GM12875 (cell line): ENCODE measurements at regions not wholly inside any gene's neighbourhood (a gene's known extent, or its start where the extent isn't known, plus 50 kb on each side); places are given as distances from the start of the nearest gene placed in this dataset.

Experiments
- H3K4me3 ChIP-seq: one replicate; pipeline ENCODE4 v1.5.1; 2011; ENCODE audit warnings: low read depth, low read length, control low read depth
- CTCF ChIP-seq: IDR thresholded peaks from 2 replicates; pipeline ENCODE4 v1.5.1; 2011; ENCODE audit warnings: low read depth, mild to moderate bottlenecking, control low read depth, inconsistent platforms, low read length, moderate library complexity, borderline replicate concordance; ENCODE audit not compliant: insufficient read depth

GRCh38 chr5:106974272-106974671, 696.5 kb downstream of the EFNA5 start:
- H3K4me3 ChIP-seq = no peak overlapping the region
- no peak for TF ChIP-seq CTCF

GRCh38 chr5:106966686-106967315, 703.9 kb downstream of the EFNA5 start:
- TF ChIP-seq CTCF = no peak
- H3K4me3 ChIP-seq = no peak overlapping the region

- no peak for TF ChIP-seq CTCF
- no peak overlapping the region for H3K4me3 ChIP-seq
Observed at GRCh38 chr5:106964132-106964531, 706.6 kb downstream of the EFNA5 start.

GRCh38 chr5:106963630-106964029, 707.1 kb downstream of the EFNA5 start:
- H3K4me3 ChIP-seq = no peak overlapping the region
- TF ChIP-seq CTCF = no peak

- H3K4me3 ChIP-seq = no peak overlapping the region
- no peak for TF ChIP-seq CTCF
Observed at GRCh38 chr5:106962464-106963230, 708.1 kb downstream of the EFNA5 start.

GRCh38 chr5:106959387-106959786, 711.4 kb downstream of the EFNA5 start:
- TF ChIP-seq CTCF = no peak
- H3K4me3 ChIP-seq = no peak overlapping the region

GRCh38 chr5:106957336-106957735, 713.4 kb downstream of the EFNA5 start:
- no peak overlapping the region for H3K4me3 ChIP-seq
- no peak for TF ChIP-seq CTCF
